UCSD-AML1 (cell line): ENCODE measurements at regions not wholly inside any gene's neighbourhood (a gene's known extent, or its start where the extent isn't known, plus 50 kb on each side); places are given as distances from the start of the nearest gene placed in this dataset.

Experiments
- DNase-seq: peaks from one replicate; lab custom pipeline; 2025; ENCODE audit not compliant: unreplicated experiment; lab: John Stamatoyannopoulos, UW

- DNase-seq: no peak
These were observed 133.3 kb downstream of the MGAT5B start for GRCh38 chr17:77001487-77001886.

GRCh38 chr17:77002103-77003045, 134.2 kb downstream of the MGAT5B start:
- no peak for DNase-seq

GRCh38 chr17:77003699-77004098, 135.5 kb downstream of the MGAT5B start:
- no peak for DNase-seq

- DNase-seq: peak; percentile 39
These were observed 133.7 kb upstream of the SEC14L1 start for GRCh38 chr17:77006971-77007649.

GRCh38 chr17:77009877-77010276, 130.9 kb upstream of the SEC14L1 start:
- no peak for DNase-seq

GRCh38 chr17:77010667-77011066, 130.1 kb upstream of the SEC14L1 start:
- no peak for DNase-seq

GRCh38 chr17:77011173-77012011, 129.4 kb upstream of the SEC14L1 start:
- no peak for DNase-seq

- DNase-seq: no peak
These were observed 122.3 kb upstream of the SEC14L1 start for GRCh38 chr17:77018504-77018903.

- DNase-seq: no peak
These were observed 120.8 kb upstream of the SEC14L1 start for GRCh38 chr17:77019893-77020379.

- no peak for DNase-seq
These were observed 119.8 kb upstream of the SEC14L1 start for GRCh38 chr17:77020973-77021372.

GRCh38 chr17:77022766-77023165, 118.0 kb upstream of the SEC14L1 start:
- no peak for DNase-seq

GRCh38 chr17:77025781-77026180, 115.0 kb upstream of the SEC14L1 start:
- DNase-seq: no peak

GRCh38 chr17:77027271-77027889, 113.4 kb upstream of the SEC14L1 start:
- DNase-seq: no peak

- no peak for DNase-seq
These were observed 111.9 kb upstream of the SEC14L1 start for GRCh38 chr17:77028900-77029299.

GRCh38 chr17:77032929-77033328, 107.8 kb upstream of the SEC14L1 start:
- DNase-seq: no peak

GRCh38 chr17:77033892-77034404, 106.8 kb upstream of the SEC14L1 start:
- DNase-seq: no peak

GRCh38 chr17:77034677-77035424, 105.9 kb upstream of the SEC14L1 start:
- DNase-seq: no peak

GRCh38 chr17:77035526-77035925, 105.2 kb upstream of the SEC14L1 start:
- DNase-seq: no peak

- DNase-seq: no peak
These were observed 104.5 kb upstream of the SEC14L1 start for GRCh38 chr17:77036136-77036840.
